T47D (cell line): ENCODE measurements at regions not wholly inside any gene's neighbourhood (a gene's known extent, or its start where the extent isn't known, plus 50 kb on each side); places are given as distances from the start of the nearest gene placed in this dataset.

Experiments used
- DNase-seq, 2 experiments: peaks; one replicate each; pipeline versions ENCODE4 v3.0.0 to v3.0.0-alpha.2; 2011 to 2012; ENCODE audit warnings: low read depth in 1 of 2, low spot score in 1 of 2
- JUND ChIP-seq: IDR thresholded peaks from 2 replicates; pipeline ENCODE4 v1.6.1; 2012; ENCODE audit warnings: low read depth
- in situ Hi-C: cut with HindIII; loops from 2 replicates; pipeline ENCODE4 v1.10.0; 2016; ENCODE audit warnings: low sequenced_read_pairs, low pct_unique_long_range_greater_than_20kb

DNA sequence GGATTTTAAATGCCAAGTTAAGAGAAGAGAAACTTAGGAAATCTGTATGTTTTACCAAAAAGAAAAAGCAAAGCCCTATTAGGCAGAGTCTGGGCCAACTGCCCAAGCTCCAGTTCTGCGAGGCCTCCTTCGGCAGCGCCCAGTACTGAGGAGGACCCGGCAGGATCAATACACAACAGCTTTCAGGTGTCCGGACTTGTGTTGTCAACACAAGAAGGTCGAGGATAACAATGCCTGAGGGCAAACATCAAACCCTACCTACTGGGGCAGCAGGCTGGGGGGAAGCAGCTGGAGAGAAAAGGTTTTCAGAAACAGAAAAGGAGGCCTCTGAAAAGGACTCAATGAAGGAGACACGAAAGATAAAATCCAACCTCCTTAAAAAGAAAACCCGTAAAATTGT, 98.1 kb upstream of the GJB5 start:
- no peak for TF ChIP-seq JUND
- in situ Hi-C loops: no loop called here
- no peak for DNase-seq

DNA sequence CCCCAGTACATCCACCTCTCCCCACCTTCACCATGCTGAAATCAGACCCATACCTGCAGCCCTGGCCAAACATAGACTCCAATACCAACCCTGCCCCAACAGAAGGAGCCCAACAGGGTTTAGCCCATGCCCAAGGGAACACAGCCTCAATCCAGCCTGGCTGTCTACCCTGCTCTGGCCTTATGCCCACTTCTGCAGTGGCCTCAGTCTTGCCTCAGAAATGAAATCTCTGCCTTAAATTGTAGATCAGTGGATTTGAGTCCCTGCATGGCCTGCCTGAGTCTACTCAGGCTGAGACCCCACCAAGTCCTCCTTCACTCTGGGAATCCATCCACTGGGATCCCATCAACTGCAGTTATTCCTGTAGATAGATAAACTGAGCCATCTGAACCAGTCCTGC, 97.6 kb upstream of the GJB5 start:
- in situ Hi-C loops: no loop called here
- TF ChIP-seq JUND: no peak
- no peak for DNase-seq

- DNase-seq: no peak
- in situ Hi-C loops: no loop called here
- no peak for TF ChIP-seq JUND
Observed at GRCh38 chr1:34657849-34658248, 97.0 kb upstream of the GJB5 start.

DNA sequence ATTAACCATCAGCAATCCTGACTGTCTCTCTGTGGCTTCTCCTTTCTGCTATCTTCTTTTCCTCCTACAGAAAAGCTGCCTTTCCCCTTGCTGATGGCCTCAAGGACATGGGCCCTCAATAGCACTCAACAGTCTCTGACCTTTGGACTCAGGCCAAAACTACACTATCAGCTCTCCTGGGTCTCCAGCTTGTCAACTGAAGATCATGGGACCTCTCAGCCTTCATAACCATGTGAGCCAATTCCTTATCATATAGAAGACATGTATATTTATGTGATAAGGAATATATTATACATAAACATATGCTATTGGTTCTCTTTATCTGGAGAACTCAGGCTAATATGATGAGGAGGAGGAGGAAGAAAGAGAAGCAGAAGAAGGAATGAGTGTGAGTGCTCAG, 91.8 kb upstream of the GJB5 start:
- in situ Hi-C loops: no loop called here
- TF ChIP-seq JUND: no peak

DNA sequence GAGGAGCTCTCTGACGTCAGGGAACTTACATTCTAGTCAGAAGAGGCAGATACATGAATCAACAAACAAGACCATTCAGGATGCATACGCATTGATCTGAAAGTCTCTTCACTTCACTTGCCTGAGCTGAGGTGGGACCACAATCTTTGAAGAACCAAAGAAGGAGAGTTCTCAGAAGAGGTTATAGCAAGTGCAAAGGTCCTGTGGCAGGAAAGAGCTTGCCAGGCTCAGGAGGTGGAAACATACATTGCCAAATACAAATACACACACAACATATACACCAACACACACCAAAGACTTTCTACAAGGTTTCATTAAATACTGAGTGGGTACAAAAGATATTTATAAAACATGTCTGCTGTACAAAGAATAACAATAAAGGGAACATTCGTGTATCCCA, 86.8 kb upstream of the GJB5 start:
- in situ Hi-C loops: no loop called here
- DNase-seq: no peak
- no peak for TF ChIP-seq JUND

More for the DNA sequence above, 91.8 kb upstream of the GJB5 start:
- no peak for DNase-seq

DNA sequence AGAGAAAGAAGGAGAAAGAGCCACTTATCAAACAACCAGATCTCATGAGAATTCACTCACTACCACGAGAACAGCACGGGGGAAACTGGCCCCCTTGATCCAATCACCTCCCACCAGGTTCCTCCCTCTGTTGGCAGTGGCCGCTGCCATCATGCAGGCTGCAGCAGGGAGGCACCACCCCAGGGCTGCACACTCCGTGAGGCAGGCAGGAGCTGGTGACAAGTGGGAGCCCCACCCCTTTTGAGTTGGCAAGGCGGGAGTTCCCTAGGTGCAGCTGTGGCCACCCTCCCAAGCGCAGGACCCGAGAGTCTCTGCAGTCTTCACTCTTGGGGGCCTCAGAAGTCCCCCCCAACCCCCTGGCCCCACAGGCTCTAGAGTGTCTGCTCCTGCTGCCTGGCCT, 83.9 kb upstream of the GJB5 start:
- in situ Hi-C loops: no loop called here
- TF ChIP-seq JUND: no peak
- DNase-seq: no peak

DNA sequence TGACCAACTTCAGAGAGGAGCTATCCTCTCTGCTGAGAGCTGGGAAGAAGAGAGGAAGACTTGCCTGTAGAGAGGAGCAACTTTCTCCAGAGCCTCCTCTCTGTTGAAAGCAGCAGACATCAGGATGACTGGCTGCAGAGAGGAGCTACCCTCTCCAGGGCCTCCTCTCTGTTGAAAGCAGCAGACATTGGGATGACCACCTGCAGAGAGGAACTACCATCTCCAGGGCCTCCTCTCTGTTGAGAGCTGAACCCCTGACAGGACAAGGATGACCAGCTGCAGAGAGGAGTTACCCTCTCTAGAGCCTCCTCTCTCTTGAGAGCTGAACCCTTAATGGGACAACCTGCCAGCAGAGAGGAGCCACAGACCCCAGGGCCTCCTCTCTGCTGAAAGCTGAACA, 83.0 kb upstream of the GJB5 start:
- in situ Hi-C loops: no loop called here
- DNase-seq: no peak
- no peak for TF ChIP-seq JUND

DNA sequence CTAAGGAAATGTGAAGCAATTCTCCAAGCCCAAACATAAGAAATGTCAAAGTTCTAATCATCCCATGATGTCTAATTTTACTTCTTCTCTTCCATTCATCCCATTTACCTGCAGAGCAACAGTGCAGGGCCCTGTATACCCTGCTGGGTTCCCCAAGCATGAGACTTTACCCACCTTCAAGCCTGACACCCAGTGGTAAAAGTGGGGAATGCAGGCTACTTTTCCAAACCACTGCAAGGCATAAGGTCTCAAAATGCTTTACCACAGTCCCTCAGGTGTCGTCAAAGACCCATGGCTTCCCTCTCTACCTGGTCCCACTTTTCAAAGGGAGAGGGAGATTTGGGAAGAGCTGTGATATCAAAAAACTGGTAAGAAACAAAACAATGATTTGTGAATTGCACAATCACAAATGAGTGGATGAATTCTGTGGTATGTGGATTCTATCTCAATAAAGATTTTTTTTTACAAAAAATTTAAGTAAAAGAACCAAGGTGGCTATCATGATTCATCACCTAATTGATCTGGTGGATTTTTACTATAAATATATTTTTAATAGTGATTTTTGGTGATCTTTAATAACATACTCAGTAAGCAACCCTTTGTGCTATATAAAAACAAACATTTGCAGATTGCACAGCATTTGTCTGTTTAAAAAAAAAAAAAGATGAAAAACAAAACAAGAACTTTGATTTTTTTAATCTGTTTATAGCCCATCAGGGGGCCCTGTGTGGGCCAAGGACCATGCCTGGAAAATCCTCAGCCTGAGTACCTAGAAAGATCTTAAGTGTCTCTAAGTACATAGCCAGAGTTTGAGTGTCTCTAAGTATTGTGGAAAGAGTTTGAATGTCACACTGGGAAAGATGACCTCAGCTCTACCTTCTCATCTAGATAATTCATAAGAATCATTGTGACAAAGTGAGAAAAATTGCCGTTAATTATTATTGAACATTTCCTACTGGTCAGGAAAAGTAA, 73.1 kb upstream of the GJB5 start:
- TF ChIP-seq JUND: no peak
- in situ Hi-C loops: no loop called here
- peak; percentile 26 to 65 for DNase-seq

DNA sequence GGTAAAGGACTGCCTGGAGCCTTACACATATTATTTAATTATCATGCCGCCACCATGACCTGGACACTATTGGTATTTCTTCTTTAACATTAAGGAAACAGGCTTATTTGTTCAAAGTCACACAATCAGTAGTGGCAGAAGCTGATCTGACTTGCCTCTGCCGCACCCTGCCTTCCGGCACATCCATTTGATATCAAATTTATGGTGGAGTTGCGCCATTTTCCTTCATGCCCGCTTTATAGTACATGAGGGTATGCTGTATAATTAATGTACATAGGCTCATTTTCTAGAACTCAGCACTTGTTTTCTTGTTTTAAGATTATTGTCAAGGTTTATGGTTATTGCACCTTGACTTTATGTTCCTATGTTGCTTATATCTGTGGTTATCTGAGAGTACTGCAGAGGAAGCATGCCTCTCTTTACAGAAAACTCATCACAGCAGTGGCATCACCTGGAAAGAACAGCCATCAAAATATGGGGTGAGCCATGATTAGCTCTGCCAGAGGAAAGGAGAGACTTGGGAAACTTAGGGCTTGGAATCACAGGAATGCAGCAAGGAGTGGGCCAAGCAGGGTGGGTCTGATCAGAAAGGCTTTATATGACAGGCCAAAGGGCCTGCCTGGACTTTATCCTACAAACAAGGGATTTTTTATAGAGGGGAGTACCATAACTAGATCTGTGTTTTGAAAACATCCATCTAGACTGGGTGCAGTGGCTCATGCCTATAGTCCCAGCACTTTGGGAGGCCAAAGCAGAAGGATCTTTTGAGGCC, 72.2 kb upstream of the GJB5 start:
- TF ChIP-seq JUND: no peak
- no peak for DNase-seq
- in situ Hi-C loops: no loop called here

GRCh38 chr1:34683616-34684015, 71.2 kb upstream of the GJB5 start:
- in situ Hi-C loops: no loop called here
- TF ChIP-seq JUND: no peak

GRCh38 chr1:34684266-34684665, 70.6 kb upstream of the GJB5 start:
- in situ Hi-C loops: no loop called here
- TF ChIP-seq JUND: no peak
- DNase-seq: no peak

More at GRCh38 chr1:34683616-34684015, 71.2 kb upstream of the GJB5 start:
- DNase-seq: no peak

DNA sequence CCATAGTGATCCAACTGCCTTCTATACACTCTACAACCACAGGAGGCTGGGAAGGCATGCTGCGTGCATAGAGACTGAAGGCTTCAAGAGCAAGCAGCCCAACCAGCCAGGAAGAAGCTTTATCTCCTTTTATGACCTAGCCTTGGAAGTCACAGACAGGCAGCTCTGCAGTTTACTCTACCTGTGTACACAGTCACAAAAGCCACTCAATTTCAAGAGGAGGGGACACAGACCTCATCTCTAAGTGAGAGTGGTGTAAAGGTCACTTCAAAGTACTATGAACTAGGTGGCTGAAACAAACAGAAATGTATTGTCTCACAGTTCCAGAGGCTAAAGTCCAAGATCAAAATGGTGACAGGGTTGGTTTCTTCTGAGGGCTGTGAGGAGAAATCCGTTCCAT, 69.6 kb upstream of the GJB5 start:
- in situ Hi-C loops: no loop called here
- no peak for DNase-seq
- no peak for TF ChIP-seq JUND

- TF ChIP-seq JUND: no peak
- in situ Hi-C loops: no loop called here
- DNase-seq: no peak
Observed at GRCh38 chr1:34686531-34686930, 68.3 kb upstream of the GJB5 start.
